K562 (cell line): ENCODE measurements at regions not wholly inside any gene's neighbourhood (a gene's known extent, or its start where the extent isn't known, plus 50 kb on each side); places are given as distances from the start of the nearest gene placed in this dataset.

Experiments
- ATAC-seq: fragments of 200-7000 bp; cut with Tn5 transposase; 3 replicates; pipeline ENCODE4 v1.9.1; 2020; ENCODE audit warnings: moderate library complexity
- BruUV-seq: library from RNA; stranded (reverse); fragments of 400-500 nt; replicated peaks from 2 replicates; lab custom pipeline; 2021; lab: Mats Ljungman, UMichigan
- CTCF ChIA-PET: fragments of 300-600 bp; formaldehyde crosslinking; extraction: SDS; loops from one replicate; lab custom pipeline; 2021; ENCODE audit warnings: low intra/inter-chr PET ratio; lab: Yijun Ruan, JAX
- POLR2A ChIA-PET: fragments of 300-600, 350-650 bp; sonication (Branson Sonifier 250); formaldehyde crosslinking; extraction: SDS; loops from one replicate; lab custom pipeline; 2021; ENCODE audit warnings: antibody characterized with exemption, inconsistent platforms; lab: Yijun Ruan, JAX
- DNase-seq, 4 experiments: peaks; one replicate each; pipeline versions ENCODE4 v3.0.0 to v3.0.0-alpha.2; 2011 to 2018; ENCODE audit warnings: low spot score in 3 of 4, mixed read lengths in 3 of 4; ENCODE audit errors: extremely low read depth in 1 of 4
- FAIRE-seq: peaks from 2 replicates; lab custom pipeline; 2011; peaks lifted over from hg19 to GRCh38; lab: Jason Lieb, UNC
- H2AFZ ChIP-seq: 2 replicates; pipeline ENCODE4 v1.6.0; 2011; ENCODE audit warnings: low read depth, low read length, control low read depth, inconsistent platforms
- H3K27ac ChIP-seq: fragments of 200-600 bp; 3 replicates; pipeline ENCODE4 v1.8.0; 2011; ENCODE audit warnings: low read depth, mild to moderate bottlenecking, control low read depth, inconsistent platforms, low read length, moderate library complexity, mixed read lengths; ENCODE audit errors: extremely low read depth
- H3K27me3 ChIP-seq, 2 experiments: fragments of 300-600 bp in 1 of 2; 2 replicates in 1 of 2; 3 replicates in 1 of 2; pipeline versions ENCODE4 v1.6.0 to v1.8.0; 2011; ENCODE audit warnings: inconsistent platforms in 2 of 2, low read length in 2 of 2, mild to moderate bottlenecking in 1 of 2, mixed read lengths in 1 of 2, moderate library complexity in 1 of 2; ENCODE audit not compliant: control insufficient read depth in 2 of 2, insufficient read depth in 2 of 2
- H3K36me3 ChIP-seq: fragments of 300-600 bp; 3 replicates; pipeline ENCODE4 v1.8.0; 2011; ENCODE audit warnings: mild to moderate bottlenecking, low read length, inconsistent platforms; ENCODE audit not compliant: control insufficient read depth, insufficient read depth
- H3K4me1 ChIP-seq, 2 experiments: fragments of 200-600 bp in 1 of 2; replicated peaks in 1 of 2; 2 replicates in 1 of 2; 3 replicates in 1 of 2; pipeline versions ENCODE4 v1.5.1 to v1.8.0; 2011; ENCODE audit warnings: inconsistent platforms in 2 of 2, low read length in 2 of 2, mild to moderate bottlenecking in 1 of 2, mixed read lengths in 1 of 2, moderate library complexity in 1 of 2; ENCODE audit not compliant: control insufficient read depth in 2 of 2, insufficient read depth in 2 of 2
- H3K4me2 ChIP-seq: 2 replicates; pipeline ENCODE4 v1.6.1; 2011; ENCODE audit warnings: low read length, control low read depth, inconsistent platforms, mixed read lengths; ENCODE audit not compliant: insufficient read depth
- H3K4me3 ChIP-seq: fragments of 200-600 bp; sonication (generic), shearing (Covaris generic); 2 replicates; pipeline ENCODE4 v1.5.1; 2016; ENCODE audit warnings: control low read depth, inconsistent platforms
- H3K79me2 ChIP-seq: fragments of 200-600 bp; 3 replicates; pipeline ENCODE4 v1.8.0; 2011; ENCODE audit warnings: low read length, inconsistent platforms; ENCODE audit not compliant: control insufficient read depth, insufficient read depth
- H3K9ac ChIP-seq, 2 experiments: 2 replicates each; pipeline versions ENCODE4 v1.6.0 to v1.6.1; 2011; ENCODE audit warnings: low read depth in 2 of 2, low read length in 2 of 2, control low read depth in 1 of 2, inconsistent platforms in 1 of 2, mild to moderate bottlenecking in 1 of 2, mixed read lengths in 1 of 2; ENCODE audit not compliant: insufficient read depth in 1 of 2
- H3K9me1 ChIP-seq: one replicate; pipeline ENCODE4 v1.6.0; 2011; ENCODE audit warnings: inconsistent platforms, mild to moderate bottlenecking, low read length, moderate library complexity; ENCODE audit not compliant: control insufficient read depth, insufficient read depth
- H3K9me3 ChIP-seq: replicated peaks from 2 replicates; pipeline ENCODE4 v1.5.1; 2011; ENCODE audit warnings: low read depth, low read length, inconsistent platforms; ENCODE audit not compliant: control insufficient read depth, insufficient read depth
- H4K20me1 ChIP-seq: replicated peaks from 2 replicates; pipeline ENCODE4 v1.6.1; 2011; ENCODE audit warnings: low read length, inconsistent platforms, mixed read lengths; ENCODE audit not compliant: control insufficient read depth, insufficient read depth
- KAT8 ChIP-seq: fragments of 450-650 bp; IDR thresholded peaks from 2 replicates; pipeline ENCODE4 v1.6.1; 2016; ENCODE audit warnings: low read depth, mild to moderate bottlenecking
- MBD2 ChIP-seq: sonication (generic); IDR thresholded peaks from 2 replicates; pipeline ENCODE4 v1.6.1; 2016; ENCODE audit warnings: low read depth, borderline replicate concordance
- MCM2 ChIP-seq: fragments of 450-650 bp; IDR thresholded peaks from 2 replicates; pipeline ENCODE4 v1.6.1; 2017; ENCODE audit warnings: low read depth, mild to moderate bottlenecking
- SIN3A ChIP-seq, 2 experiments: fragments of 150-350 bp in 1 of 2; IDR thresholded peaks; 2 replicates each; pipeline ENCODE4 v1.6.1; 2011 to 2016; ENCODE audit warnings: borderline replicate concordance in 2 of 2, low read depth in 2 of 2, low read length in 2 of 2, mild to moderate bottlenecking in 2 of 2, moderate library complexity in 2 of 2; ENCODE audit not compliant: control insufficient read depth in 1 of 2
- TCF7L2 ChIP-seq: fragments of 150-350 bp; IDR thresholded peaks from 2 replicates; pipeline ENCODE4 v1.6.1; 2016; ENCODE audit warnings: low read depth, mild to moderate bottlenecking, low read length, moderate library complexity
- ZC3H4 ChIP-seq: sonication (generic); formaldehyde crosslinking; IDR thresholded peaks from 2 replicates; pipeline ENCODE4 v1.9.0; 2021; ENCODE audit warnings: missing genetic modification reagents, borderline replicate concordance
- ZNF274 ChIP-seq: IDR thresholded peaks from 2 replicates; pipeline ENCODE4 v1.6.1; 2011; ENCODE audit warnings: low read depth, mild to moderate bottlenecking, low read length, moderate library complexity, borderline replicate concordance
- ZNF384 ChIP-seq: IDR thresholded peaks from 2 replicates; pipeline ENCODE4 v1.6.1; 2012; ENCODE audit warnings: low read depth, low read length, improper control_type of control experiment
- WGBS: fragments of 100-300 bp; shearing (Covaris generic); methylation state at CpG from one replicate; pipeline ENCODE4 v1.1.6; 2016; ENCODE audit warnings: low coverage, mixed read lengths; ENCODE audit not compliant: insufficient coverage; ENCODE audit errors: missing lambda C conversion rate; 5-methylcytosine and 5-hydroxymethylcytosine counted together
- in situ Hi-C: fragments of 300-500 bp; cut with MboI; formaldehyde crosslinking; loops from 4 replicates; pipeline ENCODE4 v1.15.0; 2018; ENCODE audit warnings: inconsistent platforms, mixed read lengths
- intact Hi-C: fragments of 100-400 bp; cut with micrococcal nuclease; formaldehyde crosslinking; loops from 2 replicates; pipeline ENCODE4 v1.14.2; 2022
- TF ChIP-seq, protein P1 (sequence below): fragments of 450-650 bp; IDR thresholded peaks from 2 replicates; pipeline ENCODE4 v1.6.1; 2016; ENCODE audit warnings: antibody characterized with exemption
- TF ChIP-seq, protein P2 (sequence below): fragments of 200-800 bp; sonication (Bioruptor generic); IDR thresholded peaks from 2 replicates; pipeline ENCODE4 v1.6.1; 2016; ENCODE audit warnings: missing genetic modification characterization, missing compliant biosample characterization
- TF ChIP-seq, protein P3 (sequence below): fragments of 150-350 bp; IDR thresholded peaks from 2 replicates; pipeline ENCODE4 v1.6.1; 2014; ENCODE audit warnings: low read depth, mild to moderate bottlenecking, low read length, borderline replicate concordance

DNA sequence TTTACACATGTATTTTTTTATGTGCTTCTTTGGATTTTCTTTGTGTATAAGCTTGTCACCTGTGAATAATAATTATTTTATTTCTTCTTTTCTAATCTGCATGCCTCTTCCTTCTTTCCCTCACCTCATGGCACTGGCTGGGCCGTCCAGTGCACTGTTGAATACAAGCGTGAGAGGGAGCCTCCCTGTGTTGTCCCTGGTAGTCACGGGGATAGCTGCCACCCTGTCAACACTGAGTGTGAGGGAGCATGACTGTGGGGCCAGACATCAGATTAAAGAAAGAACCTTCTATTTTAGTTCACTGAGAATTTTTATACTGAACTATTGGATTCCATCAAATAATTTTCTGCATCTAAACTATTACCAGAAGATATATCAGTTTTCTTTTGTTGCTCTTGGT, 187.9 kb downstream of the CDC14C start (continued):
- no peak for TF ChIP-seq ZC3H4
- no peak for TF ChIP-seq MBD2
- TF ChIP-seq, protein P1, sequence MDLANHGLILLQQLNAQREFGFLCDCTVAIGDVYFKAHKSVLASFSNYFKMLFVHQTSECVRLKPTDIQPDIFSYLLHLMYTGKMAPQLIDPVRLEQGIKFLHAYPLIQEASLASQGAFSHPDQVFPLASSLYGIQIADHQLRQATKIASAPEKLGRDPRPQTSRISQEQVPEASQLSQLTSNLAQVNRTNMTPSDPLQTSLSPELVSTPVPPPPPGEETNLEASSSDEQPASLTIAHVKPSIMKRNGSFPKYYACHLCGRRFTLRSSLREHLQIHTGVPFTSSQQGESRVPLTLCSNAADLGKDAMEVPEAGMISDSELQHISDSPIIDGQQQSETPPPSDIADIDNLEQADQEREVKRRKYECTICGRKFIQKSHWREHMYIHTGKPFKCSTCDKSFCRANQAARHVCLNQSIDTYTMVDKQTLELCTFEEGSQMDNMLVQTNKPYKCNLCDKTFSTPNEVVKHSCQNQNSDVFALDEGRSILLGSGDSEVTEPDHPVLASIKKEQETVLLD, result no peak
- no peak for TF ChIP-seq ZNF384
- no peak for TF ChIP-seq KAT8
- TF ChIP-seq MCM2, result no peak

DNA sequence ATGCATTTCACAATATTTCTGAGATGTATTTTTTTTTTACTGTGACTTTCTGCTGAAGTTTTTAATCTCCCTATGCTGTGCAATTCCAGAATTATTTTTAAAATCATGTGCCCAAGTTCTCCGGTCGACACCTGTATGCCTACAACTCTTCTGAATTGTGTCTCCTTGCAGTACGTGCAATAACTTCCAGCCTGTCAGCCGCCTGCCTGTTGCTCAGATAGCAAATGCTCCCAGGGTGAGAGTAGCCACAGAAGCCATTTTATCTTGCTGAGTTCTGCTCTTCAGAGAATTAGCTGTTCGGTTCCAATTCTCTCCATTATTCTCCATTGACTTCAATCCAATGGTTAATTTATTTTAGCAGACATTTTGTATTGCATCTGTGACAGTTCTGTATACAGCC, 188.3 kb downstream of the CDC14C start:
- in situ Hi-C loops, result no loop called here
- WGBS, result 0% methylated on average over 5 of the region's 5 CpGs

More for the DNA sequence above, 188.3 kb downstream of the CDC14C start:
- ChIA-PET CTCF (interaction anchor here (0.6 kb wide), 1 partner anchor 272 kb away, joined by 3 read pairs; no protein-coding TSS in a partner anchor), POLR2A (no interaction called here)
- no TSS peak for BruUV-seq
- Histone ChIP-seq H3K4me3 (no peak overlapping the region), H3K79me2 (no peaks in the 10 kb centered on the region), H2AFZ (no peak overlapping the region), H3K9ac (no peak overlapping the region), H3K9me1 (no peaks in the 10 kb centered on the region), H3K9me3 (no peaks in the 10 kb centered on the region), H3K4me2 (no peak overlapping the region), H3K27ac (no peak overlapping the region), H4K20me1 (no peaks in the 10 kb centered on the region), H3K36me3 (no peaks in the 10 kb centered on the region), H3K4me1 (no peaks in the 10 kb centered on the region), H3K27me3 (no peaks in the 10 kb centered on the region)
- no peak for ATAC-seq
- intact Hi-C loops, result no loop called here
- no peak for FAIRE-seq
- no peak for DNase-seq
- TF ChIP-seq SIN3A (IDR thresholded peaks at IDR 0.05; ENCODE audit: borderline replicate concordance in 2 of 2, control insufficient read depth in 1 of 2, low read depth in 2 of 2, low read length in 2 of 2) (no peak), TCF7L2 (no peak), ZNF274 (no peak)
- TF ChIP-seq, protein P2, sequence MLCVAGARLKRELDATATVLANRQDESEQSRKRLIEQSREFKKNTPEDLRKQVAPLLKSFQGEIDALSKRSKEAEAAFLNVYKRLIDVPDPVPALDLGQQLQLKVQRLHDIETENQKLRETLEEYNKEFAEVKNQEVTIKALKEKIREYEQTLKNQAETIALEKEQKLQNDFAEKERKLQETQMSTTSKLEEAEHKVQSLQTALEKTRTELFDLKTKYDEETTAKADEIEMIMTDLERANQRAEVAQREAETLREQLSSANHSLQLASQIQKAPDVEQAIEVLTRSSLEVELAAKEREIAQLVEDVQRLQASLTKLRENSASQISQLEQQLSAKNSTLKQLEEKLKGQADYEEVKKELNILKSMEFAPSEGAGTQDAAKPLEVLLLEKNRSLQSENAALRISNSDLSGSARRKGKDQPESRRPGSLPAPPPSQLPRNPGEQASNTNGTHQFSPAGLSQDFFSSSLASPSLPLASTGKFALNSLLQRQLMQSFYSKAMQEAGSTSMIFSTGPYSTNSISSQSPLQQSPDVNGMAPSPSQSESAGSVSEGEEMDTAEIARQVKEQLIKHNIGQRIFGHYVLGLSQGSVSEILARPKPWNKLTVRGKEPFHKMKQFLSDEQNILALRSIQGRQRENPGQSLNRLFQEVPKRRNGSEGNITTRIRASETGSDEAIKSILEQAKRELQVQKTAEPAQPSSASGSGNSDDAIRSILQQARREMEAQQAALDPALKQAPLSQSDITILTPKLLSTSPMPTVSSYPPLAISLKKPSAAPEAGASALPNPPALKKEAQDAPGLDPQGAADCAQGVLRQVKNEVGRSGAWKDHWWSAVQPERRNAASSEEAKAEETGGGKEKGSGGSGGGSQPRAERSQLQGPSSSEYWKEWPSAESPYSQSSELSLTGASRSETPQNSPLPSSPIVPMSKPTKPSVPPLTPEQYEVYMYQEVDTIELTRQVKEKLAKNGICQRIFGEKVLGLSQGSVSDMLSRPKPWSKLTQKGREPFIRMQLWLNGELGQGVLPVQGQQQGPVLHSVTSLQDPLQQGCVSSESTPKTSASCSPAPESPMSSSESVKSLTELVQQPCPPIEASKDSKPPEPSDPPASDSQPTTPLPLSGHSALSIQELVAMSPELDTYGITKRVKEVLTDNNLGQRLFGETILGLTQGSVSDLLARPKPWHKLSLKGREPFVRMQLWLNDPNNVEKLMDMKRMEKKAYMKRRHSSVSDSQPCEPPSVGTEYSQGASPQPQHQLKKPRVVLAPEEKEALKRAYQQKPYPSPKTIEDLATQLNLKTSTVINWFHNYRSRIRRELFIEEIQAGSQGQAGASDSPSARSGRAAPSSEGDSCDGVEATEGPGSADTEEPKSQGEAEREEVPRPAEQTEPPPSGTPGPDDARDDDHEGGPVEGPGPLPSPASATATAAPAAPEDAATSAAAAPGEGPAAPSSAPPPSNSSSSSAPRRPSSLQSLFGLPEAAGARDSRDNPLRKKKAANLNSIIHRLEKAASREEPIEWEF (CRISPR knock-in tag), result no peak
- TF ChIP-seq, protein P3, sequence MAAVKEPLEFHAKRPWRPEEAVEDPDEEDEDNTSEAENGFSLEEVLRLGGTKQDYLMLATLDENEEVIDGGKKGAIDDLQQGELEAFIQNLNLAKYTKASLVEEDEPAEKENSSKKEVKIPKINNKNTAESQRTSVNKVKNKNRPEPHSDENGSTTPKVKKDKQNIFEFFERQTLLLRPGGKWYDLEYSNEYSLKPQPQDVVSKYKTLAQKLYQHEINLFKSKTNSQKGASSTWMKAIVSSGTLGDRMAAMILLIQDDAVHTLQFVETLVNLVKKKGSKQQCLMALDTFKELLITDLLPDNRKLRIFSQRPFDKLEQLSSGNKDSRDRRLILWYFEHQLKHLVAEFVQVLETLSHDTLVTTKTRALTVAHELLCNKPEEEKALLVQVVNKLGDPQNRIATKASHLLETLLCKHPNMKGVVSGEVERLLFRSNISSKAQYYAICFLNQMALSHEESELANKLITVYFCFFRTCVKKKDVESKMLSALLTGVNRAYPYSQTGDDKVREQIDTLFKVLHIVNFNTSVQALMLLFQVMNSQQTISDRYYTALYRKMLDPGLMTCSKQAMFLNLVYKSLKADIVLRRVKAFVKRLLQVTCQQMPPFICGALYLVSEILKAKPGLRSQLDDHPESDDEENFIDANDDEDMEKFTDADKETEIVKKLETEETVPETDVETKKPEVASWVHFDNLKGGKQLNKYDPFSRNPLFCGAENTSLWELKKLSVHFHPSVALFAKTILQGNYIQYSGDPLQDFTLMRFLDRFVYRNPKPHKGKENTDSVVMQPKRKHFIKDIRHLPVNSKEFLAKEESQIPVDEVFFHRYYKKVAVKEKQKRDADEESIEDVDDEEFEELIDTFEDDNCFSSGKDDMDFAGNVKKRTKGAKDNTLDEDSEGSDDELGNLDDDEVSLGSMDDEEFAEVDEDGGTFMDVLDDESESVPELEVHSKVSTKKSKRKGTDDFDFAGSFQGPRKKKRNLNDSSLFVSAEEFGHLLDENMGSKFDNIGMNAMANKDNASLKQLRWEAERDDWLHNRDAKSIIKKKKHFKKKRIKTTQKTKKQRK, result no peak
